ENCODE measurements at regions not wholly inside any gene's neighbourhood (a gene's known extent, or its start where the extent isn't known, plus 50 kb on each side); places are given as distances from the start of the nearest gene placed in this dataset.

DNA sequence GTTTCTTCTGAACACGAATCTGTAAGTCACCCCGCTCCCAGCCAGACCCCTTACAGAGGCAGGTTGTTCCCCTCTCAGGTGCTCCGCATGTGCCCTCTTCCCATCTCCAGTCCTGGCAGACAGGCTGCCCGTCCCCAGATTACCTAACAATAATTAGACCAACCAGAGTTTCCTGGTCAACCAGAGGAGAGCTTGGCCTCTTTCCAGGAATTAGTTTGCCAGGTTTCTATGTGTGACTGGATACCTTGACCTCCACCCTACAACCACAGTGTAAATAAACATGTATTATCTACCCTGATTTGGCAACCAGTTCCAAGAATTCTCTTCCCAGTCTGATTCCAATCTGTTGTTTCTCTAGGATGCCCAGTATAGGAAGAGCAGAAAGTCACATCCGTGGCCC is 178.0 kb upstream of the UMPS start:
- Histone ChIP-seq H3K27ac (ENCODE audit: low read depth in 2 of 2, low read length in 2 of 2) (peak overlapping the region in 1 of 2 donors; percentile 32), H3K9ac (ENCODE audit: low read depth in 1 of 2, low read length in 2 of 2) (peak overlapping the region in 1 of 2 donors; percentile 14), H3K4me3 (ENCODE audit: low read length in 2 of 2) (no peak overlapping the region), H3K9me3 (ENCODE audit: control insufficient read depth in 2 of 2, low read length in 2 of 2) (no peaks in the 10 kb centered on the region), H3K36me3 (ENCODE audit: control insufficient read depth in 2 of 2, insufficient read depth in 2 of 2, low read length in 2 of 2) (no peaks in the 10 kb centered on the region), H3K27me3 (ENCODE audit: control insufficient read depth in 2 of 2, insufficient read depth in 2 of 2, low read length in 2 of 2) (no peaks in the 10 kb centered on the region), H3K4me1 (ENCODE audit: control insufficient read depth in 2 of 2, insufficient read depth in 2 of 2, low read length in 2 of 2) (peaks cover 0 to 26% of the 10 kb centered on the region in 2 donors)

GRCh38 chr3:124553178-124553577 is 177.1 kb upstream of the UMPS start:
- Histone ChIP-seq H3K4me3 (ENCODE audit: low read length in 2 of 2) (no peak overlapping the region), H3K9ac (ENCODE audit: low read depth in 1 of 2, low read length in 2 of 2) (no peak overlapping the region), H3K36me3 (ENCODE audit: control insufficient read depth in 2 of 2, insufficient read depth in 2 of 2, low read length in 2 of 2) (no peaks in the 10 kb centered on the region), H3K27ac (ENCODE audit: low read depth in 2 of 2, low read length in 2 of 2) (no peak overlapping the region), H3K9me3 (ENCODE audit: control insufficient read depth in 2 of 2, low read length in 2 of 2) (no peaks in the 10 kb centered on the region), H3K27me3 (ENCODE audit: control insufficient read depth in 2 of 2, insufficient read depth in 2 of 2, low read length in 2 of 2) (no peaks in the 10 kb centered on the region), H3K4me1 (ENCODE audit: control insufficient read depth in 2 of 2, insufficient read depth in 2 of 2, low read length in 2 of 2) (peaks cover 0 to 33% of the 10 kb centered on the region in 2 donors)

DNA sequence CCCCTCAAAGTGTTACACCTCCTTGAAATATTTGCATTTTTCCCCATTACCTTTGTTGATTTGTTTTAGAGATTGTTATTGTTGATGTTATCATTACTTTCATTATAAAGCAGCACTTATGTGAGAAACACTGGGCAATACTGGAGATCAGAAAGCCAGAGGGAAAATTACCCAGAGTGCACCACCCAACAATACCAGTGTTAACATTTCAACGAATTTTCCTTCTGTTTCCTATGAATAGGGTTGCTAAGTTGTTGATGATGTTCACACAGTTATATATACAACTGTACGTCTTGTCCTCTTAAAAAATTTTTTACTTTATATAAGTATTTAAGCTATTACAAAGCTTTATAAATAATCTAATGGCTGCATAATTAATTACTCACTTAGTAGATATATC is 173.6 kb upstream of the UMPS start:
- H3K36me3 ChIP-seq (ENCODE audit: control insufficient read depth in 2 of 2, insufficient read depth in 2 of 2, low read length in 2 of 2) = no peaks in the 10 kb centered on the region
- H3K9ac ChIP-seq (ENCODE audit: low read depth in 1 of 2, low read length in 2 of 2) = no peak overlapping the region
- no peaks in the 10 kb centered on the region for H3K27me3 ChIP-seq (ENCODE audit: control insufficient read depth in 2 of 2, insufficient read depth in 2 of 2, low read length in 2 of 2)
- no peaks in the 10 kb centered on the region for H3K9me3 ChIP-seq (ENCODE audit: control insufficient read depth in 2 of 2, low read length in 2 of 2)
- H3K27ac ChIP-seq (ENCODE audit: low read depth in 2 of 2, low read length in 2 of 2) = no peak overlapping the region
- no peak overlapping the region for H3K4me3 ChIP-seq (ENCODE audit: low read length in 2 of 2)
- H3K4me1 ChIP-seq (ENCODE audit: control insufficient read depth in 2 of 2, insufficient read depth in 2 of 2, low read length in 2 of 2) = peaks cover 0 to 40% of the 10 kb centered on the region in 2 donors

DNA sequence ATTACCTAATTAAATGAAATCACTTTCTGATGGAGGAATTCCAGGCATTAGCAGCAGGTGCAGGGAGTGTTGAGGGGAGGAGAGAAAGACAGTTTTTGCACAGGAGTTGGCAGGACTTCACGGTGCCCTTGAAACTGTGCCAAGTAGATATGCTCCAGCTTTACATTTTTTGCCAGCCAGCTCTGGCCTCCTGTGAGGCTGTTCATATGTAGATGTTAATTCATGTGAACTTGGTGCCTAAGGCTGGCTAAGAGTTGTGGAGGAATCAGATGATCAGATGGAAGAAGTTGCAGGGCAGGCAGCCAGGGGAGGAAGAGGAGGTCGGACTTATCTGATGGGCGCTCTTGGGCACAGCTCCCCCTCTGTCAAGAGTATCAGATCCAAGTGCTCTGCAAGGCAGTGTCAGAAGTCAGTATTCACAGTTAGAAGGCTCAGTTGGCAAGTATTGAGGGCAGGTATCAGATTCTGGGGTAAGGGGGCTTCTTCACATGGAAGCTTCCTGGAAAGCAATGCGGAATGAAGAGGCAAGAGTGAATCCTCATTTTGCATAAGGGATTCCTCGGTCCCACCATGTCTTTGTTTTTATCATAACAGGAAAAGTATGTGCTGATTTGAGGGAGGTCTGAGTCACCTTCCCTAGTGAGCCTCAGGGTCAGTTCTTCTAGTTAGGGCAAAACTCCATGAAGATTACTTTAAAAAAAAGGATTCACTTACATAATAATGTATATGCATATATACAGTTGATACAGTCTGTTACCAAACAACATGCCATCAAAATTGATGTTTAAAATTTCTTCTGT is 172.6 kb upstream of the UMPS start:
- H3K9me3 ChIP-seq (ENCODE audit: control insufficient read depth in 2 of 2, low read length in 2 of 2) = no peaks in the 10 kb centered on the region
- H3K36me3 ChIP-seq (ENCODE audit: control insufficient read depth in 2 of 2, insufficient read depth in 2 of 2, low read length in 2 of 2) = no peaks in the 10 kb centered on the region
- H3K4me1 ChIP-seq (ENCODE audit: control insufficient read depth in 2 of 2, insufficient read depth in 2 of 2, low read length in 2 of 2) = peaks cover 0 to 30% of the 10 kb centered on the region in 2 donors
- H3K27ac ChIP-seq (ENCODE audit: low read depth in 2 of 2, low read length in 2 of 2) = no peak overlapping the region
- no peak overlapping the region for H3K4me3 ChIP-seq (ENCODE audit: low read length in 2 of 2)
- no peaks in the 10 kb centered on the region for H3K27me3 ChIP-seq (ENCODE audit: control insufficient read depth in 2 of 2, insufficient read depth in 2 of 2, low read length in 2 of 2)
- no peak overlapping the region for H3K9ac ChIP-seq (ENCODE audit: low read depth in 1 of 2, low read length in 2 of 2)

- Histone ChIP-seq H3K36me3 (ENCODE audit: control insufficient read depth in 2 of 2, insufficient read depth in 2 of 2, low read length in 2 of 2) (no peaks in the 10 kb centered on the region), H3K9me3 (ENCODE audit: control insufficient read depth in 2 of 2, low read length in 2 of 2) (no peaks in the 10 kb centered on the region), H3K4me1 (ENCODE audit: control insufficient read depth in 2 of 2, insufficient read depth in 2 of 2, low read length in 2 of 2) (peaks cover 0 to 21% of the 10 kb centered on the region in 2 donors), H3K4me3 (ENCODE audit: low read length in 2 of 2) (no peak overlapping the region), H3K27me3 (ENCODE audit: control insufficient read depth in 2 of 2, insufficient read depth in 2 of 2, low read length in 2 of 2) (no peaks in the 10 kb centered on the region), H3K9ac (ENCODE audit: low read depth in 1 of 2, low read length in 2 of 2) (peak overlapping the region in 1 of 2 donors; percentile 8), H3K27ac (ENCODE audit: low read depth in 2 of 2, low read length in 2 of 2) (peak overlapping the region; percentile 7 to 64)
Measured at GRCh38 chr3:124558991-124559845, 171.0 kb upstream of the UMPS start.

DNA sequence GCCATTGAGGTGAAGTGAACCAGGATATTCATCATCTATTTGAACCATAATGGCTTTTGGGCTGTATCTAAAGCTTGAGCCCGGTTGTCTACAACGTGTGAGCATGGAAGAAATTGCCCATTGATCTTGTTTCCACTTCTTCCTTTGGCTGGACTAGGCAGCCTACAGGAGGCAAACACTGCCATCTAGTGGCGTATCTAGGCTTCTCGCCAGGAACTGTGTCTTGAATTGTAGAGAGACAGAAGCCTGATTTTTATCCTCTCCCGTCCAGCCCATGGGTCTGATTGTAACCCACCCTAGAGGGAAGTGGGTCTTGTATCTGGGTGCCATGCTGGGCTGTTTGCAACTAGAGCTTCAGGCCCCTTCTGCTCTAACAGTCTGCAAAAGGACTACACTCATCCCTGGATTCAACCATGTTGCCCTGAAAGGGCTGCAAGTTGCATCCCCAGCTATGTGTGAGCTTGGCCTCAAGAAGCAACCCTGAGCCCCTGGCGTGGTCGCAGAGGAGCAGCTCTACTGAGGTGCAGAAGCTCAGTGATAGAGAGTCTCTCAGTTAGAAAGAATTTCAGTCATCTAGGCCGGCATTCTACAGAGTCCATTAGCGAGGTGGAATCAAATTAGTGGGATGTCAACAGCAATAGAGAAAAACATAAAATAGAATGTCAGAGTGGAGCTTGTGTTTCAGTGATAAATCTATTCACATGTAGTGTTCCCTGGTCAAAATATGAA is 170.2 kb upstream of the UMPS start:
- no peaks in the 10 kb centered on the region for H3K9me3 ChIP-seq (ENCODE audit: control insufficient read depth in 2 of 2, low read length in 2 of 2)
- no peak overlapping the region for H3K9ac ChIP-seq (ENCODE audit: low read depth in 1 of 2, low read length in 2 of 2)
- no peak overlapping the region for H3K4me3 ChIP-seq (ENCODE audit: low read length in 2 of 2)
- H3K36me3 ChIP-seq (ENCODE audit: control insufficient read depth in 2 of 2, insufficient read depth in 2 of 2, low read length in 2 of 2) = no peaks in the 10 kb centered on the region
- H3K4me1 ChIP-seq (ENCODE audit: control insufficient read depth in 2 of 2, insufficient read depth in 2 of 2, low read length in 2 of 2) = peaks cover 3 to 21% of the 10 kb centered on the region in 2 donors
- peak overlapping the region; percentile 7 to 64 for H3K27ac ChIP-seq (ENCODE audit: low read depth in 2 of 2, low read length in 2 of 2)
- no peaks in the 10 kb centered on the region for H3K27me3 ChIP-seq (ENCODE audit: control insufficient read depth in 2 of 2, insufficient read depth in 2 of 2, low read length in 2 of 2)

DNA sequence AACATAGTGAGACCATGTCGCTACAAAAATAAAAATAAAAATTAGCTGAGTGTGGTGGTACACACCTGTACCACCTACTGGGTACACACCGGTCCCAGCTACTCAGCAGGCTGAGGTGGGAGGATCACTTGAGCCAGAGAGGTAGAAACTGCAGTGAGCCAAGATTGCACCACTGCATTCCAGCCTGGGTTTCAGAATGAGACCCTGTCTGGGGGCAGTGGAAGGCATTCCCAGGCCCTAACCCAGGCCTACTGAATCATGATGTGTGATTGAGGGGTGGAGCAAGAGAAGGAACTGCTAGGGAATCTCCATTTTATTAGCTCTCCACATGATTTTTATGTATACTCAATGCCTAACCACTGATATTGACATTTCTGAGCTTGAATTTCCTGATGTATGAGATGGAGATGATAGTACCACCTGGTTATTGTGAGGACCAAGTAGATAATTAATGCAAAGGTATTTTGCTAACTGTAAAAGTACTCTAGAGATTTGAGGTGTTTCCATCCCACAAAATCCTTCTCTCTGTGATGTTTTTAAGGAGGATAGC is 169.5 kb upstream of the UMPS start:
- Histone ChIP-seq H3K9me3 (ENCODE audit: control insufficient read depth in 2 of 2, low read length in 2 of 2) (no peaks in the 10 kb centered on the region), H3K4me3 (ENCODE audit: low read length in 2 of 2) (no peak overlapping the region), H3K36me3 (ENCODE audit: control insufficient read depth in 2 of 2, insufficient read depth in 2 of 2, low read length in 2 of 2) (no peaks in the 10 kb centered on the region), H3K9ac (ENCODE audit: low read depth in 1 of 2, low read length in 2 of 2) (no peak overlapping the region), H3K27ac (ENCODE audit: low read depth in 2 of 2, low read length in 2 of 2) (no peak overlapping the region), H3K4me1 (ENCODE audit: control insufficient read depth in 2 of 2, insufficient read depth in 2 of 2, low read length in 2 of 2) (peaks cover 3 to 21% of the 10 kb centered on the region in 2 donors), H3K27me3 (ENCODE audit: control insufficient read depth in 2 of 2, insufficient read depth in 2 of 2, low read length in 2 of 2) (no peaks in the 10 kb centered on the region)

DNA sequence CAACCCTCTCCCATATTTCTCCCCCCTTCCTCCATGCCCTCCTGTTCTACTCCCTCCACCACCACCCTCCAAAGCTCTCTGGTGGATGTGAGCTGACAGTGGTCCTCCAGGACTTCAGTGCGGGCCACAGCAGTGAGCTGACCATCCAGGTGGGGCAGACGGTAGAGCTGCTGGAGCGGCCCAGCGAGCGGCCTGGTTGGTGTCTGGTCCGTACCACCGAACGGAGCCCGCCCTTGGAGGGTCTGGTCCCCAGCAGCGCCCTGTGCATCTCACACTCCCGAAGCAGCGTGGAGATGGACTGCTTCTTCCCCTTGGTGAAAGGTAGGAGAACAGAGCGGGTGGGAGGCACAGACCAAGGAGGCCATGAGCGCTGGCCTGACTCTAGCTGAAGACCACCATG is 167.5 kb upstream of the UMPS start:
- Histone ChIP-seq H3K9me3 (ENCODE audit: control insufficient read depth in 2 of 2, low read length in 2 of 2) (no peaks in the 10 kb centered on the region), H3K9ac (ENCODE audit: low read depth in 1 of 2, low read length in 2 of 2) (no peak overlapping the region), H3K4me3 (ENCODE audit: low read length in 2 of 2) (no peak overlapping the region), H3K4me1 (ENCODE audit: control insufficient read depth in 2 of 2, insufficient read depth in 2 of 2, low read length in 2 of 2) (peaks cover 3 to 12% of the 10 kb centered on the region in 2 donors), H3K27me3 (ENCODE audit: control insufficient read depth in 2 of 2, insufficient read depth in 2 of 2, low read length in 2 of 2) (no peaks in the 10 kb centered on the region), H3K36me3 (ENCODE audit: control insufficient read depth in 2 of 2, insufficient read depth in 2 of 2, low read length in 2 of 2) (no peaks in the 10 kb centered on the region), H3K27ac (ENCODE audit: low read depth in 2 of 2, low read length in 2 of 2) (no peak overlapping the region)

- H3K4me3 ChIP-seq (ENCODE audit: low read length in 2 of 2) = no peak overlapping the region
- no peak overlapping the region for H3K27ac ChIP-seq (ENCODE audit: low read depth in 2 of 2, low read length in 2 of 2)
- no peaks in the 10 kb centered on the region for H3K9me3 ChIP-seq (ENCODE audit: control insufficient read depth in 2 of 2, low read length in 2 of 2)
- no peaks in the 10 kb centered on the region for H3K36me3 ChIP-seq (ENCODE audit: control insufficient read depth in 2 of 2, insufficient read depth in 2 of 2, low read length in 2 of 2)
- H3K27me3 ChIP-seq (ENCODE audit: control insufficient read depth in 2 of 2, insufficient read depth in 2 of 2, low read length in 2 of 2) = no peaks in the 10 kb centered on the region
- H3K4me1 ChIP-seq (ENCODE audit: control insufficient read depth in 2 of 2, insufficient read depth in 2 of 2, low read length in 2 of 2) = peaks cover 3 to 11% of the 10 kb centered on the region in 2 donors
- H3K9ac ChIP-seq (ENCODE audit: low read depth in 1 of 2, low read length in 2 of 2) = no peak overlapping the region
Measured at GRCh38 chr3:124563376-124563775, 166.9 kb upstream of the UMPS start.

Data from mucosa of rectum (tissue), 2 donors.